MG63 (cell line): ENCODE measurements at regions not wholly inside any gene's neighbourhood (a gene's known extent, or its start where the extent isn't known, plus 50 kb on each side); places are given as distances from the start of the nearest gene placed in this dataset.

Experiments used
- DNase-seq: peaks from one replicate; pipeline ENCODE4 v3.0.0-alpha.2; 2020
- H3K27me3 ChIP-seq: fragments of 250-450 bp; sonication (Bioruptor Pico); 2 replicates; pipeline ENCODE4 v1.5.1; 2020; ENCODE audit warnings: mild to moderate bottlenecking, moderate library complexity
- H3K36me3 ChIP-seq: fragments of 250-450 bp; sonication (Bioruptor Pico); 2 replicates; pipeline ENCODE4 v1.5.1; 2020; ENCODE audit warnings: mild to moderate bottlenecking, moderate library complexity
- H3K4me3 ChIP-seq: fragments of 250-450 bp; sonication (Bioruptor Pico); 2 replicates; pipeline ENCODE4 v1.5.1; 2020; ENCODE audit warnings: mild to moderate bottlenecking, moderate library complexity
- H3K9me3 ChIP-seq: fragments of 250-450 bp; sonication (Bioruptor Pico); 2 replicates; pipeline ENCODE4 v1.5.1; 2020; ENCODE audit warnings: mild to moderate bottlenecking, moderate library complexity

DNA sequence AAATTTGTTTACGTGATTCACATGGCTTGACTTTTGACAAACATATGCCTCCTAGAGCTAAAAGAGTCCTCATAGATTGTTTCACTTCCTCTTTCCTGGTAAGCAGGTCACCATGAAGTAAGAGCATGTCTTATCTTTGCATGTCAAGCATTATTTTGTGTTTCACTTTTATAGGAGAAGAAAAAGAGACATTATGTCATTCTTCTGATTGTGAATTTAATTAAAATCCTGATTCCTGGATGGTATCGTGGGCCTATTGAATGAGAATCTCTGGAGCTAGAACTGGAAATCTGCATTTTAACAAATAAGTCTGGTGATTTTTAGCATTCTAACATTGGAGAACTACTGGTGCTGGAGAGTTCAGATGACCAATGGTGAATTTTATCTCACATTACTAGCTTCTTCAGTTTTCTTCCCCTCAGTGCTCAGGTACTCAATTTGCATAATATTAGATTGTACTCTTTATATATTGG is 218.6 kb upstream of the ATP2B1 start:
- no peaks in the 10 kb centered on the region for H3K36me3 ChIP-seq
- H3K4me3 ChIP-seq, result no peak overlapping the region

DNA sequence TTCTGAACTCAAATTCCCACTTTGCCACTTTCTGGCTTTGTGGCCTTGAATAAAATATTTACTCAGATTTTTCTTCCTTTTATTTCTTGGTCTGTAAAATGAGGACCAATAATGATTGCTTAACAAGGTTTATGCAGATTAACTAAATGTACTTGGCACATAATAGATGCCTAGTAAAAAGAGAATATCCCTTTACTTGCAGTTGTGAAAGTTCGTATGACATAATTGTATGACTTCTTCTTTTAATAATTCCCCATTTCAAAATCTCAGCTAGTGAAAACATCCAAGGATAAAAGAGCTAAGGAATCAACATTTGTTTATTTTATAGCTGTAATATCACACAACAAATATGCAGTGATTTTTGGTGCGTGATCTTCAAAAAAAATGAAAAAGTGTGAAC is 215.6 kb upstream of the ATP2B1 start:
- Histone ChIP-seq H3K4me3 (no peak overlapping the region), H3K27me3 (no peaks in the 10 kb centered on the region), H3K36me3 (no peaks in the 10 kb centered on the region), H3K9me3 (no peaks in the 10 kb centered on the region)
- no peak for DNase-seq

More for the DNA sequence above, 218.6 kb upstream of the ATP2B1 start:
- H3K27me3 ChIP-seq, result no peaks in the 10 kb centered on the region
- H3K9me3 ChIP-seq, result no peaks in the 10 kb centered on the region
- no peak for DNase-seq

DNA sequence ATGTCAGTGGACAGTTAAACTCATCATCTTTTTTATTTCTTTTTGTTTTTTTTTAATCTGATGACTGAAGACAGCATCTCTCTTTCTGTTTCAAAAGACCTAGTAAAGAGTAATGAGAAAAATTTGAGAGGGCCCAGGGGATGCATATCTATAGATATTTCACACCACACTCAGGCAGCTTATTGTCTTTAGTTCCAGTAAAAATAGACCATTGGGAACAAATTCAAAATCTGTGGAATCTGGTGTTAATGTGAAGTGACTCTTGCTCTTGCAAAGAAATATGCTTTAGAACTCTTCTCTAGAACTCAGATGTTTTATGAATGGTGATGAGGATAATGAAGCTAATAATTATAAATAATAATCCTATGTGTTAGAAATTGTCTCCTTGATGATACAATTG is 214.5 kb upstream of the ATP2B1 start:
- no peaks in the 10 kb centered on the region for H3K36me3 ChIP-seq
- H3K4me3 ChIP-seq, result no peak overlapping the region
- DNase-seq, result no peak
- H3K9me3 ChIP-seq, result no peaks in the 10 kb centered on the region
- no peaks in the 10 kb centered on the region for H3K27me3 ChIP-seq

DNA sequence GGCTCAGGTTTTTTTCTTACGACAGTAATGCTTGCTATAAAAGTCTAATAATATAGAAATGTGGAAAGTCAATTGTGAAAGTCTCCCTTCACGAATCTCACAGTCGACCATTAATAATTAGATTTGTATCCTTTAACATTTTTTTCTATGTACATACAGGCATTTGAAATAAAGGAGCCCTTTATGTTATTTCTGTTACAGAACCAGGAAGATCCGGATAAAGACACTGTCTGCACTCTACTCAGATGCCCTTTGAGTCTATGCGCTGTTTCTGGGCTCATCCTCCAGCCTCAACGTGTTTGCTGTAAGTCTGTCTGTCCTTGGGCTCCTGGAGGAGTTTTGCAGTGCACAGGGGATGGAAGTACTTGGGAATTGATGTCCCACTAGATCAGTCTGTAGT is 212.2 kb upstream of the ATP2B1 start:
- no peaks in the 10 kb centered on the region for H3K36me3 ChIP-seq
- no peaks in the 10 kb centered on the region for H3K9me3 ChIP-seq
- no peak for DNase-seq
- no peak overlapping the region for H3K4me3 ChIP-seq
- no peaks in the 10 kb centered on the region for H3K27me3 ChIP-seq

DNA sequence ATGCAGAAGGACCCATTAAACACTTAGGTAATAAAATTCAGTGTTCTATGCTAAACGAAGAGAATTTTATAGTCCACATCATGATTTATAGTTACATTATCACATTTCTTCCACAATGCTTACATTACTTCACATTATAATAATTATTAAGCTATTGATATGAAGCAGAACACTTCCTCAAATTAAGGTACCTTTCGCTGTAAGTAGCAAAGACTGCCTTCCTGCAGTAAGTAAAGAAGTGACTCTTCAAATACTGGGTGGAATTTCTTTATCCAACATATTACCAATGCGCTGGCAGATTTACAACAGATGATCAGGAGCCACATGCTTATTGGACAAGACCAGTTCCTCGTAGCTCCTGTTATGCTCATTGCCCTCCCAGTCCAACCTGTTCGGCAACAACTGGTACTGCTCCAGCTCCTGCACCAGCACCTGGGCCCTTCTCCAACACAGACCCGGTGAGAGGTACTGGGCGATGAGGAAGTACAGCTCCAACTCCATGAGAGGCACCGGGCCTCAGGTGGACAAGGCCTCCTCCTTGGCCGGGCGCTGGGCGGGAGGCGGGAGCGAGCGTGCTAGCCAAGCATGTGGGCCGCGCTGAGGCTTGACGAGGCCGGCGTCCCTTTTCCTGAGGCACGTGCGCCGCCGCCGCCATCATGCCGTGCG is 210.7 kb upstream of the ATP2B1 start:
- no peak overlapping the region for H3K4me3 ChIP-seq
- DNase-seq, result no peak
- no peaks in the 10 kb centered on the region for H3K27me3 ChIP-seq
- H3K36me3 ChIP-seq, result no peaks in the 10 kb centered on the region
- no peaks in the 10 kb centered on the region for H3K9me3 ChIP-seq

DNA sequence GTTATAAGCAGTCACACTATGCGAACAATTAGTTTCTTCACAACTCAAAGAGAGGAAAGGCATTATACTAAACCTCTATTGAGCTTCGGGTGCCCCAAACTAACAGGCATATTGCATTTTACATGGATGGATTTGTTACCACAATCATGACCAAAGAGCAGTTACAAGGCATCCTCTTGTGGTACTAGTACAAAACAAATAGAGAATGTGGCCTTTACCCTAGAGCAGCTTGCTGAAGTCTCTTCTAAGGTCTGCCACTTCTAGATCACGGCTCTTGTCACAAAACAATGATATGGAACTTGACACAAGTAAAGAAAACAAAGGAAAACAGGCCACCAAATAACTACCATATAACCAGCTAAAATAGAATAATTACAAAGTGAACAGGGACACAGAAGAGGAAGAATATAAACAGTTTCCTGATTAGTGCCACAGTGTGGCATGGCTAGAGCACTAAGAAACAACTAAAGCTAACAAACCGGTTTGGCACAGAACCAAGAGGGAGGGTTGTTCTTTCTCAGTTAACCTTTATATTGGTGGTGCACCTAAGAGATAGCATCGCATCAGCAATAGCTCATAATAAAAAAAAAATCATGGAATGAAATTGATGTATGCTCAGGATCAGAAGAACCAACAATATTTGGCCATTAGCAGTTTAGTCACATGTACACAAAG is 209.7 kb upstream of the ATP2B1 start:
- Histone ChIP-seq H3K4me3 (no peak overlapping the region), H3K36me3 (no peaks in the 10 kb centered on the region), H3K9me3 (no peaks in the 10 kb centered on the region), H3K27me3 (no peaks in the 10 kb centered on the region)
- no peak for DNase-seq

DNA sequence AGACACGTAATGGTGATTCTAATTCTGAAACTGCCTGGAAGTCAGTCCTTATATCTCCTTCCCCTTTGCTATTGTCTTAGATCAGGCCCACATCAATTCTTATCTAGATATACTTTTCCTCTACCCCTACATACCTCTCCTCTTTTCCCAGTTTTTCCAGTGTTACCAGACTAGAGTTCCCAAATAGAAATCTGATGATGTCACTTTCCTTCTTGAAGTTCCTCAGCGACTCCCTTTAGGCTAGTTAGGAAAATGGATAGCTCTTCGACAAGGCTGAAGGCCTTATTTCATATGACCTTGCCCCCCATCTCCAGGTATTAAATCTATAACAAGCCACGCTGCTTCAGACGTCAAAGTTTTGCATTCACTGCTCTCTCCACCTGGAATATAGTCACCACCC is 201.1 kb upstream of the ATP2B1 start:
- no peaks in the 10 kb centered on the region for H3K36me3 ChIP-seq
- DNase-seq, result no peak
- no peak overlapping the region for H3K4me3 ChIP-seq

DNA sequence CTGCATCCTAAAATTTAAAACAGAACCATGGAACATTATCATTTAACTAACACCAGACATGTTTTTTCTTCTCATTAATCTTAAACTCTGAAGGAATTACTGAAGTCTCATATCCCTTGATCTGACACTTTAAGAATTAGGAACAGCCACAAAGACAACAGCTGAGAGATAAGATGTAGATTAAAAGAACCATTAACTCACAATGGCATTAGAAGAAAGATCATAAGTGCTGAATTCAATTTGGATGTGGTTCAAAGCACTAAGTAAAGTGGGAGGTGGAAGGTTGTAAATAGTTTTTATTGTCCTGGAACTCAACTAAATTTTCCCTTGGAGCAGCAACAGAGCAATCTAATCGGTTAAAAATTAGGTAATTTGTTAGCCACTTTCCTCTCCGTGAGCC is 199.0 kb upstream of the ATP2B1 start:
- no peaks in the 10 kb centered on the region; the same call in 1 of the 2 replicates for H3K9me3 ChIP-seq
- no peaks in the 10 kb centered on the region for H3K36me3 ChIP-seq
- H3K4me3 ChIP-seq, result no peak overlapping the region
- no peaks in the 10 kb centered on the region for H3K27me3 ChIP-seq
- DNase-seq, result no peak

More for the DNA sequence above, 201.1 kb upstream of the ATP2B1 start:
- H3K9me3 ChIP-seq, result peaks cover 2% of the 10 kb centered on the region; the same call in 1 of the 2 replicates
- H3K27me3 ChIP-seq, result no peaks in the 10 kb centered on the region

DNA sequence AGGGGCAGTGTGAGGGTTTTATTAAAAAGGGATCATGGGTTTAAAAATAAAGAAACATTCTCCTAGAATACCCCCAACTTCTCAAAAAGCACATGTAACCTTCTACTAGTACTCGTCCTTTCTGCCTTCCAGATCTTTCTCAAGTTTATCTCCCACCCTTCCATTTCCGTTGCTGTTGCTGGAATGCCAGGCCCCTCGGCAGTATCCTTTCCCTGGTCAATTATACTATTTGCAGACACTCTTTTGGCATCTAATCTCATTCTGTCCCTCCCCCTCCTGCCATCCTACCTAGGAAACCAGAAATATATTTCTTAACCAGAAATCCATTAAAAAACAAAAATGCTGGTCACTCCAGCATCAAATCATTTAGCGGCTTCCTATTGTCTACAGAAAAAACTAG is 198.2 kb upstream of the ATP2B1 start:
- H3K4me3 ChIP-seq, result no peak overlapping the region
- no peak for DNase-seq
- no peaks in the 10 kb centered on the region for H3K27me3 ChIP-seq
- H3K9me3 ChIP-seq, result no peaks in the 10 kb centered on the region
- H3K36me3 ChIP-seq, result no peaks in the 10 kb centered on the region

DNA sequence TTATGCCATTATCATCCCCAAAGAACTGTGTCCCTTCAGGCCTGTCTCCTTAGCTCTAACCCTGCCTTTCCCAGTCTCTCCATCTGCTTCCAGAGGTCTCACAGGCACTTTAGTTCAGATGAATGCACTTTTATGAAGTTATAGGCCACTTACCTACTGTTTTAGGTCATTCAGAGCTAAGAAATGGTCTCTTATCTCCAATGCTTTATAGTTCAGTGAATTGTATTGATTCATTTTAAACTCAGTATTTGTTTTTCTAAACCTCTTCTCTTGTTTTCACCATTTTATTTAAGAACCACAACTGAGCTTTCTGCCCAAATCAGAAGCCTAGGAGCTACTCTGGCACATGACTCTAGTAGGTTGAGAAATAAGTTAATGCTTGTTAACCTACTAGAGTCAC is 197.5 kb upstream of the ATP2B1 start:
- Histone ChIP-seq H3K4me3 (no peak overlapping the region), H3K36me3 (no peaks in the 10 kb centered on the region), H3K9me3 (no peaks in the 10 kb centered on the region), H3K27me3 (no peaks in the 10 kb centered on the region)
- no peak for DNase-seq

DNA sequence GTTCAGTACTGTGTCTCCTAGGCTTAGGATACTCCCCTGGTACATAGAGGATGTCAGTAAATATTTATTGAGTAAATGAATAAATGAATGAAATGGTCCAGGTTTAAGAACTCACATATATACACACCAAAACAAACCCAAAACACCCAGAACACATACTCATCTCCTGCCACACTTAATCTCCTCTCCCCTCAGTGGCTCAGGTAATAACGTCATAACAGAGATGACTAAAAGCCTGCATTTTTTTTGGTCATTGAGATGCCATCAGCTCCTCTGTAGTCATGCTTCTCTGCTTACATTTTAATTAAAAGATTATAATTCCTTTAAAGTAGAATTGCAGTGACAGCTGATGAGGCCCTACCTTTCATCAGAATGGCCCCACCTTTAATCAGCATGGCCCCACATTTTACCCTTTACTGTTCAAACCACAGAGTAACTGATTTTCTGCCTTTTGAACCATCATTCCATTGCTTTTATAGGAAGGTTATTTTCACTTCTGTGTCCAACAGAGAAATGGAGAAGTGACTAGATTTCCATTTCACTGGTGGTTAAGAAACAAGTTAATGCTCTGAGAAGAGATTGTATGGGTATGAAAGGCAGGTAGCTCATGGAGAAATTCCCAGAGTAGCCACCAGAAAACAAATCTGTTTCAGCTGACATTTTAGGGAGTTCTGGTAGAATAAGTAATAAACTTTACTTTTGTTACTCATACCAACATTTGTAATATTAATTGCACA is 193.4 kb upstream of the ATP2B1 start:
- Histone ChIP-seq H3K9me3 (no peaks in the 10 kb centered on the region), H3K27me3 (no peaks in the 10 kb centered on the region), H3K36me3 (no peaks in the 10 kb centered on the region), H3K4me3 (no peak overlapping the region)
- DNase-seq, result no peak

DNA sequence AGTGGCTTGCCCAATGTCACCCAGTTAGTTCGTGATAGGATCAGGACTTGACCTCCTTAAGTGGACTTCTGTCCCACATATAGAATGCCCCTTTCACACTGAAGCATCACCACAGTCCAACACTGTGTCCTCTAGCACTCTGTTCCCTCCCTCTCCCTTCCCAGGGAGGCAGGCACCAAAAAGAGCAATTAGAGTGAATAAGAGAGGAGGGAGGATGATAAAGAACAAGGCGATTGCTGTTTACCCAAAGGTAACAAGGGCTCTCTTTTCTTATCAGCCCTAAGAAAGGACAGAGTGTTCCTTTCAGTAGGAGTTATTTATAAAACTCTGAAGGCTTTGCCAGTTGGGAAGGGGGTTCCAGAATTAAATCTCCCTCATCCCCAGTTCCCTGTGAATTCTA is 192.7 kb upstream of the ATP2B1 start:
- no peak for DNase-seq
- no peaks in the 10 kb centered on the region for H3K36me3 ChIP-seq
- no peaks in the 10 kb centered on the region for H3K27me3 ChIP-seq
- H3K4me3 ChIP-seq, result no peak overlapping the region
- H3K9me3 ChIP-seq, result no peaks in the 10 kb centered on the region

DNA sequence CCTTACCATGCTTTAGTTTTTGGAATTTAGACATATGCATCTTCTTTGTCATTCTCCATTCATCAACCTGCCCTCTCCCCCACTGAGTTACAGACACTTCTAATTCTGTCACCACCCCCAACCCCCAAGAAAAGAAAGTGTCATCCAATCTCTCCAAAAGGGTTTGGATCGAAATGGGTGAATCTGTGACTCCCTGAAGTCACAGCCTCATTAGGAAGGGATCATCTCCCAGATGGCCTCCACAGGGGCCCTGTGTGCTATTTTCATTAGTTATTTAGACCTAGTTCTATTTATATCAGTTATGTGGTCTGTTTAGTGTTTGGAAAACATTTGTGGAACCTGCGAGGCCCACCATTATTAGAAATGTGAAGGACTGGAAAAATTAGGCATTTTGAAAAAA is 191.0 kb upstream of the ATP2B1 start:
- no peaks in the 10 kb centered on the region for H3K36me3 ChIP-seq
- H3K9me3 ChIP-seq, result no peaks in the 10 kb centered on the region
- DNase-seq, result no peak
- no peak overlapping the region for H3K4me3 ChIP-seq
- no peaks in the 10 kb centered on the region for H3K27me3 ChIP-seq

DNA sequence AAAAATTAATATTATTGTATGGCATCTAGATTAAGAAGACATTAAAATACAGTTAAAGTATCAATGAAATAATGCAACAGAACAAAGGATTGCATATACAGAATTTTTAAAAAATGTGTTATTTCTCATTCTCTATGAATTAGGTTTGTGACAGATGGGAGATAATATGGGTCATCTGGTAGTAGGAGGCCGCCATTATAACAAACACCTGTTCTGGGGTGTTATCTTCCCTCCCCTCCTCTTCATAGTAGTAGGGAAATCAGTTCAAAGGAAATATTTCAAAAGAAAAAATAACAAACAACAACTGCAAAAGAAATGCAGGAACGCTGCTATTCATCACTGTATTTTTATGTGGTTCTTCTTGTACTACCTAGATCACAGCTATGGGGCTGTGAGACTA is 187.0 kb upstream of the ATP2B1 start:
- no peaks in the 10 kb centered on the region for H3K36me3 ChIP-seq
- H3K4me3 ChIP-seq, result no peak overlapping the region

DNA sequence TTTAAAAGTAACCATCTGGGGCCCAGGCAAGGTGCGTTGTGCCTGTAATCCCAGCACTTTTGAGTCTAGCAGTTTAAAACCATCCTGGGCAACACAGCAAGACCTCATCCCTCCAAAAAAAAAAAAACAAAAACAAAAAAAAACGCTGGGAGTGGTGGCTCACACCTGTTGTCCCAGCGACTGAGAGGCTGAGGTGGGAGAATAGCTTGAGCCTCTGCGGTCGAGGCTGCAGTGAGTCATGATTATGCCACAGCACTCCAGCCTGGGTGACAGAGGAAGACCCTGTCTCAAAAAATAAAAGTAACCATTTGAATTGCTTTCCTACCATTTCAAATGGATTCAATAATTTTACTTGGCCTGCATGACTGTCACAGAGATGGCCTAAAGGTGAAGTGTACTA is 186.5 kb upstream of the ATP2B1 start:
- no peaks in the 10 kb centered on the region for H3K36me3 ChIP-seq
- H3K27me3 ChIP-seq, result no peaks in the 10 kb centered on the region
- no peak overlapping the region for H3K4me3 ChIP-seq
- H3K9me3 ChIP-seq, result no peaks in the 10 kb centered on the region
- no peak for DNase-seq

More for the DNA sequence above, 187.0 kb upstream of the ATP2B1 start:
- H3K9me3 ChIP-seq, result no peaks in the 10 kb centered on the region
- no peaks in the 10 kb centered on the region for H3K27me3 ChIP-seq
- DNase-seq, result no peak

DNA sequence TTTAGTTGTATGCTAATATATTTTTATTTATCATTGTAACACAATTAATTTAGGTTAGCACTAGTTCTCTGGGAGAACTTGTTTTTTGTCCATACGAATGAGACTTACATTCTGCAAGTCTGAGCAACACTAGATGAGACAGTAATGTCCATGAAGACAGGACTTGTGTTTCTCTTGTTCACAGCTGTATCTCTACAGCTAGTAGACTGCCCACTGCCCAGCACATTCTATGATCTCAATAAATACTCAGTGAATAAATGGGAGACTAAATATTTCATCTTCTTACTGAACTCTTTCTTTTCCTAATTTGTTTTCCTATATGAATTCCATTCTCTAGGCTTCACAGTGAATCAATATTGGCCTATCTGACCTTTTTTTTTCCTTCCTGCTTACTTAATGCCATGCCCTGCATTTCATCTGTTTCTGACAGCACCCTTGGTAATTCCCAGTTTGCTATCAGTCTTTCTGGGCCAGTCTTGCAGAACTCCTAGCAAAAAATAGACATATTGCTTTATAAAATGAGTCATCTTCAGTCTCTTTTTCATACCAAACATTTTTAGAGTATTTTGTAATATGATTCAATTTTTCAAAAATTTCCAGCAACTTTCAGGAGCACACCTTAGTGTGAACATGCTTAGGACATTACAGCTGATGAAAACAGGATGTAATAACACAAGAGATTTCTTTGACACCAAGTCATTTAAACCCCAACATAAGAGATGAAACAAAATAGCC is 185.5 kb upstream of the ATP2B1 start:
- Histone ChIP-seq H3K4me3 (no peak overlapping the region), H3K36me3 (no peaks in the 10 kb centered on the region), H3K27me3 (no peaks in the 10 kb centered on the region), H3K9me3 (no peaks in the 10 kb centered on the region)
- DNase-seq, result no peak

DNA sequence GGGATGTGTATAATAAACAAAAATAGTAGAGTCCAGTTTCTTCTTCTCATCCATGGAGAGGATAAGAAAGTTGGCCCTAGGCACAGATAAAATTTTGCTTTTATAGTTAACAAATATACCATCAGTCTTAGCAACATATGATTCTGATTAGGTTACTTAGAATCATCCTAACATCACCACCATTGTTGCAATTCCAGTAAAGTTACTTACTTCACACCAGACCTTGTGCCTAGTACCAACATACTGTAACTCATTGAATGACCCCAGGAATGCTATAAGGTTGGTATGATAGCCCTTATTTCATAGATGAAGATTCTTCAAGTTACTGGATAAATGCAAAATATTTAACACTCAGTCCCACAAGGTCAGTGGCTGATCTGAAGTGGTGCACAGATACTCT is 183.8 kb upstream of the ATP2B1 start:
- Histone ChIP-seq H3K36me3 (no peaks in the 10 kb centered on the region), H3K4me3 (no peak overlapping the region), H3K9me3 (no peaks in the 10 kb centered on the region), H3K27me3 (no peaks in the 10 kb centered on the region)
- no peak for DNase-seq
